ENCODE measurements at regions not wholly inside any gene's neighbourhood (a gene's known extent, or its start where the extent isn't known, plus 50 kb on each side); places are given as distances from the start of the nearest gene placed in this dataset.

DNA sequence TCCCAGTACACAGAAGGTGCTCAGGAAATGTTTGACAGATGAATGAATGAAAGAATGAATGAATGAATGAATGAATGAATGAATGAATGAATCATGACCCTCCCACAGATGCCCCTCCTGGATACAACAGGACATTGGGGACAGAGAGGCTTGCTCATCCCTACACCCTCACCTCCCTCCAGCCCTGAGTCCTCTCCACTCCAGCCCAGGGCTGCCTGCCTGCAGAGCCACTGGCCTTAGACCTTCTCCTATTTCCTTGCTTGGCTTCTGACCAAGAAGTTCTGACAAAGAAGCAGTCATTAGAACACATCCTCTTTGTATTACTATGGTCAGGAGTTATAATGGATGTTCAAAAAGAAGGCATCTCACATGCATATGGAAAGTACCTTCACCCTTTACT is 240.7 kb upstream of the DAPK1 start:
- TF ChIP-seq JUNB (IDR thresholded peaks at IDR 0.05; ENCODE audit: unreplicated experiment) (no peak), ZNF331 (CRISPR knock-in tag; IDR thresholded peaks at IDR 0.05; ENCODE audit: low read depth) (no peak), EZH2 (IDR thresholded peaks at IDR 0.05; ENCODE audit: low read depth, unreplicated experiment) (no peak), ZNF114 (CRISPR knock-in tag; IDR thresholded peaks at IDR 0.05) (no peak), NANOG (IDR thresholded peaks at IDR 0.05; ENCODE audit: borderline replicate concordance) (no peak), EZH2phosphoT487 (IDR thresholded peaks at IDR 0.05; ENCODE audit: unreplicated experiment) (no peak), CREB1 (CRISPR knock-in tag; IDR thresholded peaks at IDR 0.05; ENCODE audit: low read depth) (no peak)
- TF ChIP-seq, protein P1, sequence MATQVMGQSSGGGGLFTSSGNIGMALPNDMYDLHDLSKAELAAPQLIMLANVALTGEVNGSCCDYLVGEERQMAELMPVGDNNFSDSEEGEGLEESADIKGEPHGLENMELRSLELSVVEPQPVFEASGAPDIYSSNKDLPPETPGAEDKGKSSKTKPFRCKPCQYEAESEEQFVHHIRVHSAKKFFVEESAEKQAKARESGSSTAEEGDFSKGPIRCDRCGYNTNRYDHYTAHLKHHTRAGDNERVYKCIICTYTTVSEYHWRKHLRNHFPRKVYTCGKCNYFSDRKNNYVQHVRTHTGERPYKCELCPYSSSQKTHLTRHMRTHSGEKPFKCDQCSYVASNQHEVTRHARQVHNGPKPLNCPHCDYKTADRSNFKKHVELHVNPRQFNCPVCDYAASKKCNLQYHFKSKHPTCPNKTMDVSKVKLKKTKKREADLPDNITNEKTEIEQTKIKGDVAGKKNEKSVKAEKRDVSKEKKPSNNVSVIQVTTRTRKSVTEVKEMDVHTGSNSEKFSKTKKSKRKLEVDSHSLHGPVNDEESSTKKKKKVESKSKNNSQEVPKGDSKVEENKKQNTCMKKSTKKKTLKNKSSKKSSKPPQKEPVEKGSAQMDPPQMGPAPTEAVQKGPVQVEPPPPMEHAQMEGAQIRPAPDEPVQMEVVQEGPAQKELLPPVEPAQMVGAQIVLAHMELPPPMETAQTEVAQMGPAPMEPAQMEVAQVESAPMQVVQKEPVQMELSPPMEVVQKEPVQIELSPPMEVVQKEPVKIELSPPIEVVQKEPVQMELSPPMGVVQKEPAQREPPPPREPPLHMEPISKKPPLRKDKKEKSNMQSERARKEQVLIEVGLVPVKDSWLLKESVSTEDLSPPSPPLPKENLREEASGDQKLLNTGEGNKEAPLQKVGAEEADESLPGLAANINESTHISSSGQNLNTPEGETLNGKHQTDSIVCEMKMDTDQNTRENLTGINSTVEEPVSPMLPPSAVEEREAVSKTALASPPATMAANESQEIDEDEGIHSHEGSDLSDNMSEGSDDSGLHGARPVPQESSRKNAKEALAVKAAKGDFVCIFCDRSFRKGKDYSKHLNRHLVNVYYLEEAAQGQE (IDR thresholded peaks at IDR 0.05; ENCODE audit: unreplicated experiment) = no peak
- TF ChIP-seq, protein P2, sequence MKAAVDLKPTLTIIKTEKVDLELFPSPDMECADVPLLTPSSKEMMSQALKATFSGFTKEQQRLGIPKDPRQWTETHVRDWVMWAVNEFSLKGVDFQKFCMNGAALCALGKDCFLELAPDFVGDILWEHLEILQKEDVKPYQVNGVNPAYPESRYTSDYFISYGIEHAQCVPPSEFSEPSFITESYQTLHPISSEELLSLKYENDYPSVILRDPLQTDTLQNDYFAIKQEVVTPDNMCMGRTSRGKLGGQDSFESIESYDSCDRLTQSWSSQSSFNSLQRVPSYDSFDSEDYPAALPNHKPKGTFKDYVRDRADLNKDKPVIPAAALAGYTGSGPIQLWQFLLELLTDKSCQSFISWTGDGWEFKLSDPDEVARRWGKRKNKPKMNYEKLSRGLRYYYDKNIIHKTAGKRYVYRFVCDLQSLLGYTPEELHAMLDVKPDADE (IDR thresholded peaks at IDR 0.05) = no peak
- TF ChIP-seq, protein P3, sequence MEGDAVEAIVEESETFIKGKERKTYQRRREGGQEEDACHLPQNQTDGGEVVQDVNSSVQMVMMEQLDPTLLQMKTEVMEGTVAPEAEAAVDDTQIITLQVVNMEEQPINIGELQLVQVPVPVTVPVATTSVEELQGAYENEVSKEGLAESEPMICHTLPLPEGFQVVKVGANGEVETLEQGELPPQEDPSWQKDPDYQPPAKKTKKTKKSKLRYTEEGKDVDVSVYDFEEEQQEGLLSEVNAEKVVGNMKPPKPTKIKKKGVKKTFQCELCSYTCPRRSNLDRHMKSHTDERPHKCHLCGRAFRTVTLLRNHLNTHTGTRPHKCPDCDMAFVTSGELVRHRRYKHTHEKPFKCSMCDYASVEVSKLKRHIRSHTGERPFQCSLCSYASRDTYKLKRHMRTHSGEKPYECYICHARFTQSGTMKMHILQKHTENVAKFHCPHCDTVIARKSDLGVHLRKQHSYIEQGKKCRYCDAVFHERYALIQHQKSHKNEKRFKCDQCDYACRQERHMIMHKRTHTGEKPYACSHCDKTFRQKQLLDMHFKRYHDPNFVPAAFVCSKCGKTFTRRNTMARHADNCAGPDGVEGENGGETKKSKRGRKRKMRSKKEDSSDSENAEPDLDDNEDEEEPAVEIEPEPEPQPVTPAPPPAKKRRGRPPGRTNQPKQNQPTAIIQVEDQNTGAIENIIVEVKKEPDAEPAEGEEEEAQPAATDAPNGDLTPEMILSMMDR (conservative IDR thresholded peaks at IDR 0.05; ENCODE audit: low read depth in 2 of 2) = no peak
- TF ChIP-seq, protein P4, sequence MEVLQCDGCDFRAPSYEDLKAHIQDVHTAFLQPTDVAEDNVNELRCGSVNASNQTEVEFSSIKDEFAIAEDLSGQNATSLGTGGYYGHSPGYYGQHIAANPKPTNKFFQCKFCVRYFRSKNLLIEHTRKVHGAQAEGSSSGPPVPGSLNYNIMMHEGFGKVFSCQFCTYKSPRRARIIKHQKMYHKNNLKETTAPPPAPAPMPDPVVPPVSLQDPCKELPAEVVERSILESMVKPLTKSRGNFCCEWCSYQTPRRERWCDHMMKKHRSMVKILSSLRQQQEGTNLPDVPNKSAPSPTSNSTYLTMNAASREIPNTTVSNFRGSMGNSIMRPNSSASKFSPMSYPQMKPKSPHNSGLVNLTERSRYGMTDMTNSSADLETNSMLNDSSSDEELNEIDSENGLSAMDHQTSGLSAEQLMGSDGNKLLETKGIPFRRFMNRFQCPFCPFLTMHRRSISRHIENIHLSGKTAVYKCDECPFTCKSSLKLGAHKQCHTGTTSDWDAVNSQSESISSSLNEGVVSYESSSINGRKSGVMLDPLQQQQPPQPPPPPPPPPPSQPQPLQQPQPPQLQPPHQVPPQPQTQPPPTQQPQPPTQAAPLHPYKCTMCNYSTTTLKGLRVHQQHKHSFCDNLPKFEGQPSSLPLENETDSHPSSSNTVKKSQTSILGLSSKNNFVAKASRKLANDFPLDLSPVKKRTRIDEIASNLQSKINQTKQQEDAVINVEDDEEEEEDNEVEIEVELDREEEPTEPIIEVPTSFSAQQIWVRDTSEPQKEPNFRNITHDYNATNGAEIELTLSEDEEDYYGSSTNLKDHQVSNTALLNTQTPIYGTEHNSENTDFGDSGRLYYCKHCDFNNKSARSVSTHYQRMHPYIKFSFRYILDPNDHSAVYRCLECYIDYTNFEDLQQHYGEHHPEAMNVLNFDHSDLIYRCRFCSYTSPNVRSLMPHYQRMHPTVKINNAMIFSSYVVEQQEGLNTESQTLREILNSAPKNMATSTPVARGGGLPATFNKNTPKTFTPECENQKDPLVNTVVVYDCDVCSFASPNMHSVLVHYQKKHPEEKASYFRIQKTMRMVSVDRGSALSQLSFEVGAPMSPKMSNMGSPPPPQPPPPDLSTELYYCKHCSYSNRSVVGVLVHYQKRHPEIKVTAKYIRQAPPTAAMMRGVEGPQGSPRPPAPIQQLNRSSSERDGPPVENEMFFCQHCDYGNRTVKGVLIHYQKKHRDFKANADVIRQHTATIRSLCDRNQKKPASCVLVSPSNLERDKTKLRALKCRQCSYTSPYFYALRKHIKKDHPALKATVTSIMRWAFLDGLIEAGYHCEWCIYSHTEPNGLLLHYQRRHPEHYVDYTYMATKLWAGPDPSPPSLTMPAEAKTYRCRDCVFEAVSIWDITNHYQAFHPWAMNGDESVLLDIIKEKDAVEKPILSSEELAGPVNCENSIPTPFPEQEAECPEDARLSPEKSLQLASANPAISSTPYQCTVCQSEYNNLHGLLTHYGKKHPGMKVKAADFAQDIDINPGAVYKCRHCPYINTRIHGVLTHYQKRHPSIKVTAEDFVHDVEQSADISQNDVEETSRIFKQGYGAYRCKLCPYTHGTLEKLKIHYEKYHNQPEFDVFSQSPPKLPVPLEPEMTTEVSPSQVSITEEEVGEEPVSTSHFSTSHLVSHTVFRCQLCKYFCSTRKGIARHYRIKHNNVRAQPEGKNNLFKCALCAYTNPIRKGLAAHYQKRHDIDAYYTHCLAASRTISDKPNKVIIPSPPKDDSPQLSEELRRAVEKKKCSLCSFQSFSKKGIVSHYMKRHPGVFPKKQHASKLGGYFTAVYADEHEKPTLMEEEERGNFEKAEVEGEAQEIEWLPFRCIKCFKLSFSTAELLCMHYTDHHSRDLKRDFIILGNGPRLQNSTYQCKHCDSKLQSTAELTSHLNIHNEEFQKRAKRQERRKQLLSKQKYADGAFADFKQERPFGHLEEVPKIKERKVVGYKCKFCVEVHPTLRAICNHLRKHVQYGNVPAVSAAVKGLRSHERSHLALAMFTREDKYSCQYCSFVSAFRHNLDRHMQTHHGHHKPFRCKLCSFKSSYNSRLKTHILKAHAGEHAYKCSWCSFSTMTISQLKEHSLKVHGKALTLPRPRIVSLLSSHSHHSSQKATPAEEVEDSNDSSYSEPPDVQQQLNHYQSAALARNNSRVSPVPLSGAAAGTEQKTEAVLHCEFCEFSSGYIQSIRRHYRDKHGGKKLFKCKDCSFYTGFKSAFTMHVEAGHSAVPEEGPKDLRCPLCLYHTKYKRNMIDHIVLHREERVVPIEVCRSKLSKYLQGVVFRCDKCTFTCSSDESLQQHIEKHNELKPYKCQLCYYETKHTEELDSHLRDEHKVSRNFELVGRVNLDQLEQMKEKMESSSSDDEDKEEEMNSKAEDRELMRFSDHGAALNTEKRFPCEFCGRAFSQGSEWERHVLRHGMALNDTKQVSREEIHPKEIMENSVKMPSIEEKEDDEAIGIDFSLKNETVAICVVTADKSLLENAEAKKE (CRISPR knock-in tag; IDR thresholded peaks at IDR 0.05) = no peak
- DNase-seq (ENCODE audit: low spot score) (no peak), ATAC-seq (no peak)
- no peaks in the 10 kb centered on the region for H3K4me1 ChIP-seq (ENCODE audit: insufficient read depth)
- H3K36me3 ChIP-seq (ENCODE audit: insufficient read depth) = no peaks in the 10 kb centered on the region
- Mint-ChIP-seq H3K27me3 (ENCODE audit: insufficient read depth, low read depth, poor library complexity) (peaks cover 5% of the 10 kb centered on the region), H3K27ac (no peak overlapping the region), H3K36me3 (ENCODE audit: low read depth) (no peaks in the 10 kb centered on the region), H3K4me1 (no peaks in the 10 kb centered on the region), H3K4me3 (no peak overlapping the region), H3K9me3 (no peaks in the 10 kb centered on the region)
- no peak overlapping the region for H2AFZ ChIP-seq
- H3K79me2 ChIP-seq (replicated peaks; ENCODE audit: insufficient read depth) = no peaks in the 10 kb centered on the region
- no peaks in the 10 kb centered on the region; the same call in 1 of the 2 replicates for H3K9me2 ChIP-seq (ENCODE audit: insufficient read depth)
- no peak overlapping the region for H3K27ac ChIP-seq (ENCODE audit: low read depth)
- no peaks in the 10 kb centered on the region for H3F3A ChIP-seq (replicated peaks; ENCODE audit: low read depth)
- H4K20me1 ChIP-seq (replicated peaks; ENCODE audit: insufficient read depth) = no peaks in the 10 kb centered on the region
- no peak overlapping the region for H3K4me3 ChIP-seq
- no peaks in the 10 kb centered on the region for H3K27me3 ChIP-seq (ENCODE audit: insufficient read depth)
- H3K4me2 ChIP-seq = no peak overlapping the region
